A549 (cell line): ENCODE measurements at regions not wholly inside any gene's neighbourhood (a gene's known extent, or its start where the extent isn't known, plus 50 kb on each side); places are given as distances from the start of the nearest gene placed in this dataset.

Experiments
- ATAC-seq, 2 experiments: fragments of 200-7000 bp in 1 of 2; fragments of >200 bp in 1 of 2; cut with Nextera tagmentation in 1 of 2; cut with Tn5 transposase in 1 of 2; 3 replicates each; pipeline versions ENCODE4 v1.8.0 to v1.9.1; 2018 to 2020; ENCODE audit warnings: mild to moderate bottlenecking in 1 of 2, moderate library complexity in 1 of 2
- CTCF ChIA-PET: fragments of 300-600 bp; sonication (Branson Sonifier 250); formaldehyde crosslinking; extraction: SDS; loops from one replicate; lab custom pipeline; 2021; ENCODE audit warnings: antibody characterized with exemption, inconsistent platforms; lab: Yijun Ruan, JAX
- POLR2A ChIA-PET: fragments of 350-600 bp; formaldehyde crosslinking; extraction: SDS; loops from one replicate; lab custom pipeline; 2021; ENCODE audit warnings: antibody characterized with exemption, inconsistent platforms; lab: Yijun Ruan, JAX
- DNase-seq, 2 experiments: peaks; one replicate each; pipeline versions ENCODE4 v3.0.0 to v3.0.0-alpha.2; 2011 to 2016; ENCODE audit warnings: low read depth in 1 of 2, low spot score in 1 of 2
- FAIRE-seq: peaks from 2 replicates; lab custom pipeline; 2011; peaks lifted over from hg19 to GRCh38; lab: Jason Lieb, UNC
- H3K27ac ChIP-seq, 2 experiments: fragments of >200 bp; sonication (Bioruptor Twin); formaldehyde crosslinking; 3 replicates each; pipeline ENCODE4 v1.5.1; 2016 to 2017
- H3K4me1 ChIP-seq: fragments of >200 bp; sonication (Bioruptor Twin); formaldehyde crosslinking; 3 replicates; pipeline ENCODE4 v1.6.1; 2016
- H3K4me2 ChIP-seq: fragments of >200 bp; sonication (Bioruptor Twin); formaldehyde crosslinking; 3 replicates; pipeline ENCODE4 v1.6.1; 2016
- H3K4me3 ChIP-seq: fragments of >200 bp; sonication (Bioruptor Twin); formaldehyde crosslinking; 3 replicates; pipeline ENCODE4 v1.5.1; 2016
- H3K9me3 ChIP-seq: fragments of >200 bp; sonication (Bioruptor Twin); formaldehyde crosslinking; 3 replicates; pipeline ENCODE4 v1.6.1; 2016
- ATOH8 ChIP-seq: fragments of 250-450 bp; sonication (Bioruptor Pico); IDR thresholded peaks from 2 replicates; pipeline ENCODE4 v1.5.0; 2020; ENCODE audit warnings: low read depth, mild to moderate bottlenecking, moderate library complexity
- BCL3 ChIP-seq: fragments of >200 bp; sonication (Bioruptor Twin); formaldehyde crosslinking; IDR thresholded peaks from 3 replicates; pipeline ENCODE4 v1.6.1; 2016
- BHLHE40 ChIP-seq: IDR thresholded peaks from 2 replicates; pipeline ENCODE4 v1.6.1; 2012; ENCODE audit warnings: low read depth, low read length, inconsistent platforms
- CBX8 ChIP-seq: fragments of 200-600 bp; sonication (generic); IDR thresholded peaks from 2 replicates; pipeline ENCODE4 v1.6.1; 2016
- CHD2 ChIP-seq: fragments of 150-350 bp; IDR thresholded peaks from 2 replicates; pipeline ENCODE4 v1.6.1; 2014; ENCODE audit warnings: low read length; ENCODE audit not compliant: partially characterized antibody
- CTCF ChIP-seq: fragments of >200 bp; sonication (Bioruptor Twin); formaldehyde crosslinking; IDR thresholded peaks from 3 replicates; pipeline ENCODE4 v1.5.1; 2016
- E2F6 ChIP-seq: IDR thresholded peaks from 2 replicates; pipeline ENCODE4 v1.6.1; 2012; ENCODE audit warnings: low read depth, borderline replicate concordance
- EHF ChIP-seq: fragments of 250-450 bp; sonication (Bioruptor Pico); IDR thresholded peaks from 2 replicates; pipeline ENCODE4 v1.5.0; 2020; ENCODE audit warnings: mild to moderate bottlenecking
- EHMT2 ChIP-seq: fragments of 200-600 bp; sonication (generic); IDR thresholded peaks from 2 replicates; pipeline ENCODE4 v1.6.1; 2016; ENCODE audit warnings: antibody characterized with exemption, low read depth, mild to moderate bottlenecking, moderate library complexity
- FOSB ChIP-seq: fragments of 250-450 bp; sonication (Bioruptor Pico); IDR thresholded peaks from 2 replicates; pipeline ENCODE4 v1.5.0; 2020; ENCODE audit warnings: mild to moderate bottlenecking, moderate library complexity
- FOSL2 ChIP-seq, 2 experiments: fragments of 450-650 bp in 1 of 2; fragments of >200 bp in 1 of 2; sonication (Bioruptor Twin) in 1 of 2; formaldehyde crosslinking; IDR thresholded peaks; 2 replicates each; pipeline versions ENCODE4 v1.5.0 to v1.6.1; 2016 to 2020; ENCODE audit warnings: mild to moderate bottlenecking in 1 of 2, moderate library complexity in 1 of 2
- FOXS1 ChIP-seq: fragments of 250-450 bp; sonication (Bioruptor Pico); IDR thresholded peaks from 2 replicates; pipeline ENCODE4 v1.5.0; 2020; ENCODE audit warnings: mild to moderate bottlenecking, moderate library complexity
- GATA3 ChIP-seq: IDR thresholded peaks from 2 replicates; pipeline ENCODE4 v1.6.1; 2012; ENCODE audit warnings: borderline replicate concordance
- HEYL ChIP-seq: fragments of 250-450 bp; sonication (Bioruptor Pico); IDR thresholded peaks from 2 replicates; pipeline ENCODE4 v1.8.0; 2021; ENCODE audit warnings: mild to moderate bottlenecking, moderate library complexity
- HOXB13 ChIP-seq: fragments of 250-450 bp; sonication (Bioruptor Pico); IDR thresholded peaks from 2 replicates; pipeline ENCODE4 v1.5.0; 2020; ENCODE audit warnings: low read depth, mild to moderate bottlenecking, moderate library complexity
- HOXB5 ChIP-seq: fragments of 250-450 bp; sonication (Bioruptor Pico); IDR thresholded peaks from 2 replicates; pipeline ENCODE4 v1.5.0; 2020; ENCODE audit warnings: mild to moderate bottlenecking, moderate library complexity
- JUN ChIP-seq, 2 experiments: fragments of >200 bp; sonication (Bioruptor Twin); formaldehyde crosslinking; IDR thresholded peaks; 2 replicates in 1 of 2; 3 replicates in 1 of 2; pipeline ENCODE4 v1.6.1; 2016 to 2017
- JUNB ChIP-seq: fragments of >200 bp; sonication (Bioruptor Twin); formaldehyde crosslinking; IDR thresholded peaks from 2 replicates; pipeline ENCODE4 v1.6.1; 2016
- KDM5A ChIP-seq: fragments of 200-600 bp; sonication (generic); IDR thresholded peaks from 2 replicates; pipeline ENCODE4 v1.6.1; 2016; ENCODE audit warnings: antibody characterized with exemption, mild to moderate bottlenecking
- NFE2L2 ChIP-seq: fragments of 150-350 bp; conservative IDR thresholded peaks from 2 replicates; pipeline ENCODE4 v1.6.1; 2014; ENCODE audit warnings: low read length
- NPAS2 ChIP-seq: fragments of 250-450 bp; sonication (Bioruptor Pico); IDR thresholded peaks from 2 replicates; pipeline ENCODE4 v1.8.0; 2022; ENCODE audit warnings: mild to moderate bottlenecking, moderate library complexity, borderline replicate concordance
- PHF8 ChIP-seq: fragments of 200-600 bp; sonication (generic); IDR thresholded peaks from 2 replicates; pipeline ENCODE4 v1.6.1; 2016; ENCODE audit warnings: low read depth, mild to moderate bottlenecking, antibody characterized with exemption, moderate library complexity, borderline replicate concordance
- POLR2A ChIP-seq: IDR thresholded peaks from 2 replicates; pipeline ENCODE4 v1.6.1; 2012; ENCODE audit warnings: mild to moderate bottlenecking, low read length
- RFX5 ChIP-seq: fragments of 450-650 bp; IDR thresholded peaks from 2 replicates; pipeline ENCODE4 v1.7.1; 2014; ENCODE audit warnings: antibody characterized with exemption, mild to moderate bottlenecking, moderate library complexity
- RNF2 ChIP-seq: fragments of 200-600 bp; sonication (generic); IDR thresholded peaks from 2 replicates; pipeline ENCODE4 v1.6.1; 2016; ENCODE audit warnings: low read depth, mild to moderate bottlenecking, antibody characterized with exemption, moderate library complexity, borderline replicate concordance
- SREBF2 ChIP-seq: fragments of 450-650 bp; IDR thresholded peaks from 2 replicates; pipeline ENCODE4 v1.6.1; 2014; ENCODE audit warnings: mild to moderate bottlenecking, moderate library complexity
- ZFP36 ChIP-seq: fragments of 450-650 bp; IDR thresholded peaks from 2 replicates; pipeline ENCODE4 v1.6.1; 2014; ENCODE audit warnings: borderline replicate concordance; ENCODE audit not compliant: partially characterized antibody
- ZNF302 ChIP-seq: fragments of 250-450 bp; sonication (Bioruptor Pico); IDR thresholded peaks from 2 replicates; pipeline ENCODE4 v1.9.0; 2021; ENCODE audit warnings: inconsistent platforms, mild to moderate bottlenecking, moderate library complexity
- ZSCAN20 ChIP-seq: fragments of 250-450 bp; sonication (Bioruptor Pico); IDR thresholded peaks from 2 replicates; pipeline ENCODE4 v1.8.0; 2022; ENCODE audit warnings: mild to moderate bottlenecking, moderate library complexity
- WGBS: methylation state at CpG from one replicate; pipeline ENCODE4 v1.1.6; 2017; ENCODE audit errors: missing lambda C conversion rate; 5-methylcytosine and 5-hydroxymethylcytosine counted together

- TF ChIP-seq JUN (IDR thresholded peaks at IDR 0.05) (peak; percentile 91 to 95), POLR2A (no peak), EHMT2 (no peak), FOSL2 (IDR thresholded peaks at IDR 0.05) (peak; percentile 64), FOSL2 (CRISPR knock-in tag; IDR thresholded peaks at IDR 0.05) (peak; percentile 87), BCL3 (peak; percentile 72; the same call in 1 of the 3 replicates), ZFP36 (no peak), RFX5 (no peak), KDM5A (no peak), HOXB13 (peak; percentile 20; the same call in 1 of the 2 replicates), FOXS1 (no peak)
Measured at GRCh38 chr1:234978397-234979295, 150.0 kb downstream of the TOMM20 start (continued).

GRCh38 chr1:234977875-234978396, 150.7 kb downstream of the TOMM20 start:
- CTCF ChIA-PET: interaction anchor here (0.7 to 12.5 kb wide), 16 partner anchors 11 to 397 kb away, joined by 3 to 94 read pairs (median 4); no protein-coding TSS in a partner anchor
- TF ChIP-seq POLR2A (no peak), HOXB5 (CRISPR knock-in tag) (peak; percentile 58; the same call in 1 of the 2 replicates), FOSL2 (IDR thresholded peaks at IDR 0.05) (no peak), FOSL2 (CRISPR knock-in tag; IDR thresholded peaks at IDR 0.05) (no peak), SREBF2 (no peak), NPAS2 (CRISPR knock-in tag) (no peak), PHF8 (no peak), RNF2 (no peak), HOXB13 (no peak; the same call in 1 of the 2 replicates), CTCF (no peak), EHF (peak; percentile 15), ATOH8 (CRISPR knock-in tag) (no peak), GATA3 (peak; percentile 65; the same call in 1 of the 2 replicates), FOSB (CRISPR knock-in tag) (no peak), CHD2 (no peak), JUN (IDR thresholded peaks at IDR 0.05) (no peak), ZNF302 (CRISPR knock-in tag) (no peak), JUNB (0 out of 2 replicates have a peak, but pooled peaks have one; percentile 15), BCL3 (0 out of 3 replicates have a peak, but pooled peaks have one; percentile 23), CBX8 (no peak), HEYL (CRISPR knock-in tag) (no peak), ZSCAN20 (no peak; the same call in 1 of the 2 replicates), KDM5A (no peak), E2F6 (no peak), BHLHE40 (peak; percentile 26; the same call in 1 of the 2 replicates), NFE2L2 (no peak), FOXS1 (no peak)
- TF ChIP-seq, all 56 proteins: peak for 6
- DNase-seq (peak in 1 of 2 experiments; percentile 84), FAIRE-seq (no peak), ATAC-seq (no peak)
- peaks cover 89% of the 10 kb centered on the region for H3K4me1 ChIP-seq
- peak overlapping the region; percentile 52 for H3K4me2 ChIP-seq
- 56% methylated on average over 7 of the region's 7 CpGs for WGBS
- POLR2A ChIA-PET: interaction anchor here (0.7 to 3.8 kb wide), 6 partner anchors 10 to 366 kb away, joined by 3 to 33 read pairs (median 5); partner anchors contain the start of gene IRF2BP2
- H3K4me3 ChIP-seq: no peak overlapping the region
- H3K27ac ChIP-seq: peak overlapping the region; percentile 94 to 95
- no peaks in the 10 kb centered on the region for H3K9me3 ChIP-seq
